BE2C (cell line): ENCODE measurements at regions not wholly inside any gene's neighbourhood (a gene's known extent, or its start where the extent isn't known, plus 50 kb on each side); places are given as distances from the start of the nearest gene placed in this dataset.
A peak's percentile ranks its signal among the peaks of the same experiment; 100 is the strongest.

ENCODE experiments used
- DNase-seq: peaks from one replicate; pipeline ENCODE4 v3.0.0-alpha.2; 2020
- H3K27me3 ChIP-seq: fragments of 250-450 bp; sonication (Bioruptor Pico); 2 replicates; pipeline ENCODE4 v1.5.1; 2020; ENCODE audit warnings: mild to moderate bottlenecking
- H3K36me3 ChIP-seq: fragments of 250-450 bp; sonication (Bioruptor Pico); 2 replicates; pipeline ENCODE4 v1.5.1; 2020; ENCODE audit warnings: mild to moderate bottlenecking
- H3K4me1 ChIP-seq: fragments of 250-450 bp; sonication (Bioruptor Pico); 2 replicates; pipeline ENCODE4 v1.5.1; 2020
- H3K4me3 ChIP-seq: 2 replicates; pipeline ENCODE4 v1.5.1; 2011; ENCODE audit warnings: low read depth, low read length
- H3K9me3 ChIP-seq: fragments of 250-450 bp; sonication (Bioruptor Pico); 2 replicates; pipeline ENCODE4 v1.5.1; 2020
- TF ChIP-seq, protein P1 (sequence below): IDR thresholded peaks from 2 replicates; pipeline ENCODE4 v1.5.1; 2012; ENCODE audit warnings: mild to moderate bottlenecking, low read depth, low read length

DNA sequence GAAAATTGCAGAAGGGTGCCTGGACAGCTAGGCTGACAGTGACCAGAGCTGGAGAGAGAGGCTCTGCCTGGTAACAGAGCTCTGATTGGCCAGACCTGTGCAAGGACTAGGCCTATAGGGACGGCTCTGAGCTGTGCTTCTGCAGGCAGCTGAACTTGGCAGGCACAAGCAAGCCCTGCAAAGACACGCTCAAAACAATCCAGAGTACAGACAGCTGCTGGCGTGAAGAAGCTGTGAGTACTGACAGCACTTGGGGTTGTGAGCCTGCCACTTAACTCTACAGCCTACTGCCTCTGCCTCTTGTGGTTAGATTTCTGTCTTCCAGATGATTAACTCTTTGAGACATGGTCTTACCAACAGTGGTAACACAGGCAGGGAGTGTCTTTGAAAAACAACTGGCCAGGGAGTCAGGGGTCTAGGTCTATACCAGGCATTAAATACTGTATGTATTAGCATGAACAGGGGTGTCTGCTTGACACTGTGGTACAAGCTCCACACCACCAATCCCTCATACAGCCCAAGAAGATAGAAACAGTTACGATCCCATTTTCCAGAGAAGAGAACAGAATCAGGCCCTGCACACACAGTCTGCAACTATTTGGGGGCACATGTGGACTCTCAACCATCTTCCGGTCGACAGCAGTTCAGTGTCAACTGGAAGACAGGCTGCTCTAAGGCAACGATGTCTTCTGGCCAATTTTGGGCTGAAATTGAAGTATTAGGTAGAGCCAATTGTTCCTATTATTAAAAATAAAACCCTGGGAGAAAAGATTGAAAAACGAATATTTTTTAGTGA is 568.4 kb downstream of the TNS1 start:
- H3K36me3 ChIP-seq: no peaks in the 10 kb centered on the region
- H3K27me3 ChIP-seq: no peaks in the 10 kb centered on the region
- peak overlapping the region; percentile 13; the same call in 1 of the 2 replicates for H3K4me3 ChIP-seq
- peaks cover 22% of the 10 kb centered on the region for H3K4me1 ChIP-seq
- TF ChIP-seq, protein P1, sequence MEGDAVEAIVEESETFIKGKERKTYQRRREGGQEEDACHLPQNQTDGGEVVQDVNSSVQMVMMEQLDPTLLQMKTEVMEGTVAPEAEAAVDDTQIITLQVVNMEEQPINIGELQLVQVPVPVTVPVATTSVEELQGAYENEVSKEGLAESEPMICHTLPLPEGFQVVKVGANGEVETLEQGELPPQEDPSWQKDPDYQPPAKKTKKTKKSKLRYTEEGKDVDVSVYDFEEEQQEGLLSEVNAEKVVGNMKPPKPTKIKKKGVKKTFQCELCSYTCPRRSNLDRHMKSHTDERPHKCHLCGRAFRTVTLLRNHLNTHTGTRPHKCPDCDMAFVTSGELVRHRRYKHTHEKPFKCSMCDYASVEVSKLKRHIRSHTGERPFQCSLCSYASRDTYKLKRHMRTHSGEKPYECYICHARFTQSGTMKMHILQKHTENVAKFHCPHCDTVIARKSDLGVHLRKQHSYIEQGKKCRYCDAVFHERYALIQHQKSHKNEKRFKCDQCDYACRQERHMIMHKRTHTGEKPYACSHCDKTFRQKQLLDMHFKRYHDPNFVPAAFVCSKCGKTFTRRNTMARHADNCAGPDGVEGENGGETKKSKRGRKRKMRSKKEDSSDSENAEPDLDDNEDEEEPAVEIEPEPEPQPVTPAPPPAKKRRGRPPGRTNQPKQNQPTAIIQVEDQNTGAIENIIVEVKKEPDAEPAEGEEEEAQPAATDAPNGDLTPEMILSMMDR: no peak
- DNase-seq: peak; percentile 94
- no peaks in the 10 kb centered on the region for H3K9me3 ChIP-seq

GRCh38 chr2:217433522-217433921 is 569.3 kb downstream of the TNS1 start:
- Histone ChIP-seq H3K9me3 (no peaks in the 10 kb centered on the region), H3K4me1 (peaks cover 22% of the 10 kb centered on the region), H3K27me3 (no peaks in the 10 kb centered on the region), H3K36me3 (no peaks in the 10 kb centered on the region), H3K4me3 (no peak overlapping the region)
- peak; percentile 14 for DNase-seq
- TF ChIP-seq, protein P1: no peak

DNA sequence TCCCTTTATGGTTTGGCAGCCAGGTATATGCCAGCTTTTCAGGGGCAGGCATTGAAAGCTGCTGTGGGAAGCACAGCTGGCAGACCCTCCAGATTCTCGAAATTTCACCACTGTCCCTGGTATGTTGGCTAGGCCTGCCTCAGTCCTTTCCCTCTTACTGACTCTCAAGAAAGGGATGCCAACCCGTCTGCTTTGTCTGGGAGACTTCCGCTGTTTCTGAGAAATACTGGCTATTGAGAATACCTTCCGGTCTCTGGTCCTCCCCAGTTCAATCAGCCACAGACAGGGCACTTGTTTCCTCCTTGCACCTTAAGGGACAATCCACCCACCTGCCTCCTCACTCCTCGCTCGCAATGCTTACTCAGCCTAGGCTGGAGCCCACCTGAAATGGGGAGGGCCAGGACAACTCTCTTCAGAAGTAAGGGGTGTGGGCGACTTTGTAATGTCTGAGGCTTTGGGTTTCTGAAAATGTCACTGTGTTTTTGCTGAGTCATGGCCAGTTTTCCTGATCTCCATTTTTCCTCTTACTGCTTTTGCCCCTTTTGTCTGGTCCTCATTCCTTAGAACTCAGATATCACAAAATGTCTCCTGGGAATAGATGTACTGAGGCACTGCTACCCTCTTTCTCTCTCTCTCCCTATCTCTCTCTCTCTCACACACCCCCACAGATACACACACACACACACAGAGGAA is 571.1 kb downstream of the TNS1 start:
- H3K4me1 ChIP-seq: peaks cover 22% of the 10 kb centered on the region
- no peaks in the 10 kb centered on the region for H3K27me3 ChIP-seq
- no peaks in the 10 kb centered on the region for H3K9me3 ChIP-seq
- H3K4me3 ChIP-seq: no peak overlapping the region
- no peaks in the 10 kb centered on the region for H3K36me3 ChIP-seq
- DNase-seq: no peak
- TF ChIP-seq, protein P1: no peak

DNA sequence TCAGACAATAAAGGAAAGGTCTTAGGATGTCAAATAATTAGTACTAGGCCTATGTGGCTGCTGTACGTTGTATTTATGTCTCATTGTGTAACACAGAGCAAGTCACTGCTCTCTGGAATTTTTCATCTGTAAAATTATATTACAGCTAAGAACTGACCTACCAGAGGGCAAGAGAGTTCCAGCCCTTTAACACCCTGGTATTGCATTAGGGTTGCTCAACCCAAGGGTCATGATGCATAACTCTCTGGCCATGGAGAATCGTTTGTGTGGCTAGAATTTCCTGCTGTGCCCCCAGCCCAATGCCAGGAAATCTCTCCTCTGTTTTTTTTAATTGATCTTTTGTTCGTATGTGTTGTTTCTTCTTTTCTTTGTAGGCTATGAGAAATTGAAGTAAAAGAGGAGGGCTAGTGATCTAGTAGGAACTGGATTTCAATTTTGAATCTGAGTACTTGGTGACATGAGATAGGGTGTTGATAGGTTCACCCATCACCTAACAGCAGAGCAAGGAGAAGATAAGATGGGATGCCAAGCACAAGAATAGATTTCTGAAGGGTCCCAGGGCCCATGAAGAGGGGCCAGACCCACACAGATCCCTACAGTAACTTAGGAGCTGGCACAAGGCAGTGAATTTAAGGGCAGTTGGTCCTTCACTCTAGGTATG is 571.2 kb upstream of the TNP1 start:
- no peaks in the 10 kb centered on the region for H3K36me3 ChIP-seq
- no peaks in the 10 kb centered on the region for H3K27me3 ChIP-seq
- H3K4me3 ChIP-seq: no peak overlapping the region
- no peaks in the 10 kb centered on the region for H3K9me3 ChIP-seq
- H3K4me1 ChIP-seq: peaks cover 22% of the 10 kb centered on the region
- TF ChIP-seq, protein P1: no peak
- DNase-seq: no peak

DNA sequence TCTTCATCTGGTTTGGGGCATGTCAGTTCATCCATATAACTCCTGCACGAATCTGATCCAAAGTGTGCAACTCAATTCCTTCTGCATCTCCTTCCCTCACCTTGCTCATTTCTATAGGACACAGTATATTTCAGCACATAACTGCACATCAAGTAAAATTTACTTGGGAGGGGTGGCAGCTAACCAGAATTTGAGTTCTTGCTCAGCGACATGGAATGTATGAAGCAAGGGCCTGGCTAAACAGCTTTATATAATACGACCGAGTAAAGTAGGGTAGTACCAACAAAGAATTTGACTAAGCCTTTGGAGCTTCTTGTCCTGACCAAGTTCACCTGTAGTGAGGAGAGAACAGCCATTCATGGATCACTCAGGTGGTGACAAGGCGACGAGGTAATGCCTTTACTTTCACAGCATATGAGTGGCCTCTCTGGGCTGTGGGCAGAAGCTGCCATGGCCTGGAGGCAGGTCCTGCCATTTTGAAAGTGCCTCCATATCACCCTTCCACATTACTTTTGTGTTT is 570.2 kb upstream of the TNP1 start:
- H3K4me3 ChIP-seq: no peak overlapping the region
- peaks cover 22% of the 10 kb centered on the region for H3K4me1 ChIP-seq
- TF ChIP-seq, protein P1: no peak
- H3K36me3 ChIP-seq: no peaks in the 10 kb centered on the region
- DNase-seq: no peak
- H3K9me3 ChIP-seq: no peaks in the 10 kb centered on the region
- H3K27me3 ChIP-seq: no peaks in the 10 kb centered on the region
